Transverse colon (tissue), 4 donors: ENCODE measurements at regions not wholly inside any gene's neighbourhood (a gene's known extent, or its start where the extent isn't known, plus 50 kb on each side); places are given as distances from the start of the nearest gene placed in this dataset.

ENCODE experiments used
- DNase-seq: peaks from one replicate; pipeline ENCODE4 v3.0.0-alpha.2; 2019
- H3K27ac ChIP-seq, 4 donors: fragments of 200-600 bp; sonication (generic); 2 replicates each; pipeline ENCODE4 v1.5.1; 2016 to 2018; ENCODE audit warnings: inconsistent platforms in 4 of 4
- H3K27me3 ChIP-seq: fragments of 200-600 bp; sonication (generic); 2 replicates; pipeline ENCODE4 v1.5.1; 2017; ENCODE audit warnings: inconsistent platforms
- H3K36me3 ChIP-seq, 4 donors: fragments of 200-600 bp; sonication (generic); 2 replicates each; pipeline ENCODE4 v1.5.1; 2017 to 2019; ENCODE audit warnings: inconsistent platforms in 4 of 4
- H3K4me1 ChIP-seq, 4 donors: fragments of 200-600 bp; sonication (generic); 2 replicates each; pipeline ENCODE4 v1.5.1; 2017 to 2020; ENCODE audit warnings: inconsistent platforms in 4 of 4
- H3K4me3 ChIP-seq, 4 donors: fragments of 200-600 bp; sonication (generic); 1 replicate in 1 of 4; 2 replicates in 3 of 4; pipeline versions ENCODE4 v1.5.1 to v1.6.1; 2017 to 2019; ENCODE audit warnings: inconsistent platforms in 4 of 4
- H3K9me3 ChIP-seq, 2 donors: fragments of 200-600 bp; sonication (generic); 2 replicates each; pipeline ENCODE4 v1.5.1; 2017 to 2019; ENCODE audit warnings: inconsistent platforms in 2 of 2
- CTCF ChIP-seq, 5 experiments: fragments of 200-600 bp in 3 of 5; fragments of 450-650 bp in 2 of 5; sonication (generic) in 3 of 5; IDR thresholded peaks; 1 replicate in 2 of 5; 2 replicates in 3 of 5; pipeline ENCODE4 v1.5.1; 2016 to 2017; ENCODE audit warnings: antibody characterized with exemption in 5 of 5, inconsistent platforms in 3 of 5, mild to moderate bottlenecking in 2 of 5, moderate library complexity in 1 of 5
- EP300 ChIP-seq: sonication (generic); formaldehyde crosslinking; IDR thresholded peaks from one replicate; pipeline ENCODE4 v1.6.1; 2017; ENCODE audit warnings: antibody characterized with exemption, low read depth
- POLR2A ChIP-seq: fragments of 450-650 bp; IDR thresholded peaks from one replicate; pipeline ENCODE4 v1.6.1; 2016; ENCODE audit warnings: antibody characterized with exemption, mild to moderate bottlenecking, moderate library complexity
- POLR2AphosphoS5 ChIP-seq, 3 donors: sonication (generic); formaldehyde crosslinking; IDR thresholded peaks; one replicate each; pipeline ENCODE4 v1.6.1; 2016; ENCODE audit warnings: antibody characterized with exemption in 3 of 3
- WGBS, 2 donors: methylation state at CpG; one replicate each; pipeline ENCODE4 v1.1.5; 2018; ENCODE audit warnings: low coverage in 1 of 2; 5-methylcytosine and 5-hydroxymethylcytosine counted together
- in situ Hi-C, 4 donors: fragments of 200-750 bp; cut with MboI; loops; one replicate each; pipeline versions ENCODE4 v1.15.0 to v1.15.1; 2017; ENCODE audit warnings: low sequenced_read_pairs in 3 of 4, low pct_ligation_motif_present in 1 of 4, low pct_unique_long_range_greater_than_20kb in 1 of 4
- intact Hi-C: fragments of 100-400 bp; cut with DNase I; formaldehyde crosslinking; loops from one replicate; pipeline ENCODE4 v1.15.1; 2023; ENCODE audit warnings: low total_unique reads

GRCh38 chr5:159422361-159422760 is 92.1 kb upstream of the IL12B start:
- Histone ChIP-seq H3K27ac (no peak overlapping the region), H3K4me3 (no peak overlapping the region), H3K9me3 (no peaks in the 10 kb centered on the region), H3K27me3 (no peaks in the 10 kb centered on the region), H3K4me1 (no peaks in the 10 kb centered on the region), H3K36me3 (no peaks in the 10 kb centered on the region)
- no peak for TF ChIP-seq EP300
- TF ChIP-seq POLR2AphosphoS5 (IDR thresholded peaks at IDR 0.05) = no peak
- no peak for TF ChIP-seq CTCF (IDR thresholded peaks at IDR 0.05)
- no peak for TF ChIP-seq POLR2A
- 67 to 73% methylated on average over 3 to 4 of the region's 4 CpGs for WGBS, 2 donors
- in situ Hi-C loops (no loop called here), intact Hi-C loops (no loop called here)
- no peak for DNase-seq

DNA sequence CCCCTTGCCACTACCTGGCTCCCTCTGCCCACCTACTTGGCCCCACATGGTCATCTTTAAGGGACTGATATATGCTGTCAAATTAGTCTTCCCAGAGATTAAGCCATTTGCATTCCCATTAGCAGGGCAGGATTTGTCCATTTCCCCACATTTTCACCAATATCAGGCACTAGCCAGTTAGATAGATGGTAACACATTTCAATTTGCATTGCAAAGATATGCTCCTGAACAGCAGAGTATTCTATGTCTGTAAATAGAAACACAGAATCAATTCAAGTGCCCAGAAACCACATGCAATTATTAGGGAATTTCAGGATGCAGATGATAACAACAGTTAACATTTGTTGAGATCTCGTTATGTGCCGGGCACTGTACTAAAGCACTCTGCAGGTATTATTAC is 92.6 kb upstream of the IL12B start:
- Histone ChIP-seq H3K9me3 (no peaks in the 10 kb centered on the region), H3K36me3 (no peaks in the 10 kb centered on the region), H3K4me1 (no peaks in the 10 kb centered on the region), H3K27me3 (no peaks in the 10 kb centered on the region), H3K4me3 (no peak overlapping the region), H3K27ac (no peak overlapping the region)
- 98 to 100% methylated on average over 2 of the region's 2 CpGs for WGBS, 2 donors
- in situ Hi-C loops = no loop called here
- DNase-seq = no peak
- intact Hi-C loops = no loop called here
- no peak for TF ChIP-seq POLR2AphosphoS5 (IDR thresholded peaks at IDR 0.05)
- TF ChIP-seq CTCF (IDR thresholded peaks at IDR 0.05) = no peak
- no peak for TF ChIP-seq POLR2A
- TF ChIP-seq EP300 = no peak

DNA sequence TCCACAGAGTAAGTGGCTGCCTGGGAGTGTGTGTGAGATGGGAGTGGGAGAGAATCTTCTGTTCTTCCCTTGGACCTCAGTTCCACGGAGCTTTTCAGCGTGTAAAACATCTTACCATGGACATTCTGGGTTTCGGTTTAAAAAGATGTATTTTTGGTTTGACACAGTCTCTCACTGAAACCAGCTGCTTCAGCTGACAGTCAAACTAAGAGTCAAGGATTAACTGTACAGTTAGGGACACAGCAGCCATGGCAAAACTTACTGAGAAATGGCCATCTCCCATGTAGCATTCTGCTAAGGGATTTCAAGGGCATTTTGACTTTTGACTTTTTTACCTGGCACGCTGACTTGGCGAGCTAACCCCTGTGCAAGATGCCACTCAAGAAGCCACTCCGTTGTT is 93.8 kb upstream of the IL12B start:
- no peak overlapping the region for H3K4me3 ChIP-seq
- no peak for TF ChIP-seq POLR2A
- no peak for TF ChIP-seq CTCF (IDR thresholded peaks at IDR 0.05)
- no peak for TF ChIP-seq EP300
- TF ChIP-seq POLR2AphosphoS5 (IDR thresholded peaks at IDR 0.05) = no peak
- H3K27ac ChIP-seq = no peak overlapping the region
- no peaks in the 10 kb centered on the region for H3K27me3 ChIP-seq
- intact Hi-C loops (no loop called here), in situ Hi-C loops (no loop called here)
- WGBS, 2 donors = 76 to 85% methylated on average over 2 to 6 of the region's 6 CpGs
- no peaks in the 10 kb centered on the region for H3K4me1 ChIP-seq
- no peaks in the 10 kb centered on the region for H3K36me3 ChIP-seq
- H3K9me3 ChIP-seq = no peaks in the 10 kb centered on the region
- DNase-seq = no peak

DNA sequence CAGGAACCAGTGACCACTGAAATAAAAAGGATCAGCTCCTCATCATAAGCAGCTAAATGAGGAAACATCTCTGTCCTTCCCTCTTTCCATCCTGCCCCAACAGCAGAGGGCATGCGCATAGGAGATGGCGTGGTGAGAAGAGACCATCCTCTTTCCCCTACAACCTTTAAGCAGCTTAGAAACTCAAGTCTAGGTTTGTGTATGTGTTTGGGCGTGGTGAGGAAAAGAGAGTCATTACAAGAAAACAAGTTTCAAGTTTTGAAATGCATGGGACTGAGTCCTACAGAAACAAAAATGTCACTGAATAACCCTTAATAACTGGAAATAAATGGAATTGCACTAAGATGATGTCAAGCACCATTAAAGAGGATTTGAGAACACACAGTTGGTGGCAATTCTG is 96.4 kb upstream of the IL12B start:
- H3K9me3 ChIP-seq = no peaks in the 10 kb centered on the region

More for the DNA sequence above, 96.4 kb upstream of the IL12B start:
- Histone ChIP-seq H3K4me3 (no peak overlapping the region), H3K4me1 (no peaks in the 10 kb centered on the region), H3K27ac (no peak overlapping the region), H3K36me3 (no peaks in the 10 kb centered on the region), H3K27me3 (no peaks in the 10 kb centered on the region)
- DNase-seq = no peak
- intact Hi-C loops = no loop called here
- TF ChIP-seq EP300 = no peak
- no peak for TF ChIP-seq CTCF (IDR thresholded peaks at IDR 0.05)
- no peak for TF ChIP-seq POLR2A
- no peak for TF ChIP-seq POLR2AphosphoS5 (IDR thresholded peaks at IDR 0.05)
- WGBS, 2 donors = 80 to 83% methylated on average over 3 of the region's 3 CpGs
- in situ Hi-C loops = loop anchor here in 1 of 4 donors (25.0 kb wide), 1 partner anchor 536 kb away; no protein-coding TSS in a partner anchor
